GM21360 (cell line): ENCODE measurements at regions not wholly inside any gene's neighbourhood (a gene's known extent, or its start where the extent isn't known, plus 50 kb on each side); places are given as distances from the start of the nearest gene placed in this dataset.
"Not testable (repeated sequence)": the region's sequence is repeated elsewhere in the genome, so short reads cannot be mapped to it uniquely, and the experiment has no call there.

Experiments used
- ATAC-seq: cut with Tn5 transposase; IDR thresholded peaks from one replicate; pipeline ENCODE4 v1.9.1; 2021; ENCODE audit warnings: mild to moderate bottlenecking, moderate library complexity; ENCODE audit not compliant: unreplicated experiment

GRCh38 chr6:71197267-71197666 lies 91.3 kb upstream of the OGFRL1 start:
- ATAC-seq = no peak

- ATAC-seq = no peak
Measured at GRCh38 chr6:71197780-71198179, 90.8 kb upstream of the OGFRL1 start.

GRCh38 chr6:71198908-71199307 lies 89.7 kb upstream of the OGFRL1 start:
- ATAC-seq = no peak

GRCh38 chr6:71199736-71200135 lies 88.9 kb upstream of the OGFRL1 start:
- ATAC-seq = no peak

- no peak for ATAC-seq
Measured at GRCh38 chr6:71203206-71203605, 85.4 kb upstream of the OGFRL1 start.

- ATAC-seq = no peak
Measured at GRCh38 chr6:71204741-71205140, 83.9 kb upstream of the OGFRL1 start.

- ATAC-seq = no peak
Measured at GRCh38 chr6:71205336-71205956, 83.2 kb upstream of the OGFRL1 start.

GRCh38 chr6:71206089-71206488 lies 82.5 kb upstream of the OGFRL1 start:
- no peak for ATAC-seq

- ATAC-seq = no peak
Measured at GRCh38 chr6:71209206-71209605, 79.4 kb upstream of the OGFRL1 start.

- ATAC-seq = no peak
Measured at GRCh38 chr6:71209626-71210025, 79.0 kb upstream of the OGFRL1 start.

GRCh38 chr6:71211799-71212198 lies 76.8 kb upstream of the OGFRL1 start:
- ATAC-seq = no peak

GRCh38 chr6:71220466-71220865 lies 68.1 kb upstream of the OGFRL1 start:
- no peak for ATAC-seq

GRCh38 chr6:71222671-71223070 lies 65.9 kb upstream of the OGFRL1 start:
- no peak for ATAC-seq

GRCh38 chr6:71224011-71224410 lies 64.6 kb upstream of the OGFRL1 start:
- ATAC-seq = no peak

- no peak for ATAC-seq
Measured at GRCh38 chr6:71226151-71226550, 62.5 kb upstream of the OGFRL1 start.

- ATAC-seq = no peak
Measured at GRCh38 chr6:71228461-71229041, 60.1 kb upstream of the OGFRL1 start.

GRCh38 chr6:71229477-71229876 lies 59.1 kb upstream of the OGFRL1 start:
- no peak for ATAC-seq

GRCh38 chr6:71232890-71233289 lies 55.7 kb upstream of the OGFRL1 start:
- ATAC-seq = not testable (repeated sequence)

GRCh38 chr6:71236926-71237434 lies 51.6 kb upstream of the OGFRL1 start:
- no peak for ATAC-seq

GRCh38 chr6:71238351-71238750 lies 50.3 kb upstream of the OGFRL1 start:
- no peak for ATAC-seq
